Epidermal melanocyte (primary cell): ENCODE measurements at regions not wholly inside any gene's neighbourhood (a gene's known extent, or its start where the extent isn't known, plus 50 kb on each side); places are given as distances from the start of the nearest gene placed in this dataset.

ENCODE experiments used
- DNase-seq: peaks from one replicate; pipeline ENCODE4 v3.0.0; 2011; ENCODE audit warnings: low spot score; ENCODE audit not compliant: insufficient read length

- DNase-seq, result no peak
Measured at GRCh38 chr19:5392486-5392885, 51.9 kb upstream of the PTPRS start.

- DNase-seq, result no peak
Measured at GRCh38 chr19:5393088-5393487, 52.5 kb upstream of the PTPRS start.

- no peak for DNase-seq
Measured at GRCh38 chr19:5394551-5395505, 54.2 kb upstream of the PTPRS start.

- no peak for DNase-seq
Measured at GRCh38 chr19:5395556-5395955, 54.9 kb upstream of the PTPRS start.

- DNase-seq, result no peak
Measured at GRCh38 chr19:5396096-5396939, 55.7 kb upstream of the PTPRS start.

GRCh38 chr19:5396963-5397362 lies 56.4 kb upstream of the PTPRS start:
- DNase-seq, result no peak

GRCh38 chr19:5397804-5398692 lies 57.2 kb upstream of the ZNRF4 start:
- DNase-seq, result no peak

- no peak for DNase-seq
Measured at GRCh38 chr19:5398693-5399057, 56.5 kb upstream of the ZNRF4 start.

GRCh38 chr19:5403968-5404640 lies 51.1 kb upstream of the ZNRF4 start:
- DNase-seq, result peak; percentile 72
